PC-9 (cell line): ENCODE measurements at regions not wholly inside any gene's neighbourhood (a gene's known extent, or its start where the extent isn't known, plus 50 kb on each side); places are given as distances from the start of the nearest gene placed in this dataset.

ENCODE experiments used
- BruUV-seq: library from RNA; stranded (reverse); fragments of 400-500 nt; replicated peaks from 2 replicates; lab custom pipeline; 2021; lab: Mats Ljungman, UMichigan
- CTCF ChIA-PET: fragments of 300-600 bp; sonication (Branson Sonifier 250); formaldehyde crosslinking; loops from one replicate; lab custom pipeline; 2022; ENCODE audit warnings: antibody characterized with exemption; lab: Charles Lee
- POLR2A ChIA-PET: fragments of 300-600 bp; sonication (Branson Sonifier 250); formaldehyde crosslinking; loops from one replicate; lab custom pipeline; 2022; ENCODE audit warnings: antibody characterized with exemption; ENCODE audit not compliant: unreplicated experiment; lab: Charles Lee
- DNase-seq, 2 experiments: peaks; one replicate each; pipeline versions ENCODE4 v3.0.0 to v3.0.0-alpha.2; 2015 to 2022; ENCODE audit warnings: mixed read lengths in 1 of 2
- H2AFZ ChIP-seq: fragments of 200-600 bp; sonication (generic); 2 replicates; pipeline ENCODE4 v1.8.1; 2017; ENCODE audit warnings: antibody characterized with exemption
- H3F3A ChIP-seq: fragments of 200-600 bp; sonication (generic); 2 replicates; pipeline ENCODE4 v1.8.1; 2017; ENCODE audit warnings: antibody characterized with exemption, mild to moderate bottlenecking, low read depth; ENCODE audit not compliant: insufficient read depth
- H3K27ac ChIP-seq: fragments of 200-600 bp; sonication (generic); 2 replicates; pipeline ENCODE4 v1.6.1; 2016; ENCODE audit warnings: mixed run types
- H3K27me3 ChIP-seq: fragments of 200-600 bp; sonication (generic); 2 replicates; pipeline ENCODE4 v1.6.1; 2016; ENCODE audit warnings: low read depth, mixed run types; ENCODE audit not compliant: insufficient read depth
- H3K36me3 ChIP-seq: fragments of 200-600 bp; sonication (generic); 2 replicates; pipeline ENCODE4 v1.6.1; 2016; ENCODE audit warnings: low read depth, mixed run types
- H3K4me1 ChIP-seq: fragments of 200-600 bp; sonication (generic); replicated peaks from 2 replicates; pipeline ENCODE4 v1.6.1; 2016; ENCODE audit warnings: mixed run types; ENCODE audit not compliant: insufficient read depth
- H3K4me2 ChIP-seq: fragments of 200-600 bp; sonication (generic); 2 replicates; pipeline ENCODE4 v1.6.1; 2017; ENCODE audit warnings: mixed run types
- H3K4me3 ChIP-seq: fragments of 200-600 bp; sonication (generic); 2 replicates; pipeline ENCODE4 v1.6.1; 2016; ENCODE audit warnings: mixed run types
- H3K79me2 ChIP-seq: fragments of 200-600 bp; sonication (generic); 2 replicates; pipeline ENCODE4 v1.6.1; 2017; ENCODE audit warnings: low read depth, mixed run types
- H3K9me2 ChIP-seq: fragments of 200-600 bp; sonication (generic); 2 replicates; pipeline ENCODE4 v1.8.1; 2017; ENCODE audit warnings: mild to moderate bottlenecking; ENCODE audit not compliant: insufficient read depth
- H3K9me3 ChIP-seq: fragments of 200-600 bp; sonication (generic); 2 replicates; pipeline ENCODE4 v1.8.1; 2016; ENCODE audit warnings: low read depth; ENCODE audit not compliant: insufficient read depth
- H4K20me1 ChIP-seq: fragments of 200-600 bp; sonication (generic); 2 replicates; pipeline ENCODE4 v1.8.1; 2017; ENCODE audit not compliant: insufficient read depth
- EZH2 ChIP-seq: fragments of 200-600 bp; sonication (generic); IDR thresholded peaks from 2 replicates; pipeline ENCODE4 v1.8.0; 2017; ENCODE audit warnings: antibody characterized with exemption, low read depth
- intact Hi-C: fragments of 100-400 bp; cut with micrococcal nuclease; formaldehyde crosslinking; loops from one replicate; pipeline ENCODE4 v1.10.0; 2022; ENCODE audit not compliant: unreplicated experiment
- TF ChIP-seq, protein P1 (sequence below): fragments of 200-600 bp; sonication (generic); conservative IDR thresholded peaks from 2 replicates; pipeline ENCODE4 v1.6.1; 2017; ENCODE audit warnings: mixed run types, antibody characterized with exemption, mild to moderate bottlenecking, moderate library complexity

DNA sequence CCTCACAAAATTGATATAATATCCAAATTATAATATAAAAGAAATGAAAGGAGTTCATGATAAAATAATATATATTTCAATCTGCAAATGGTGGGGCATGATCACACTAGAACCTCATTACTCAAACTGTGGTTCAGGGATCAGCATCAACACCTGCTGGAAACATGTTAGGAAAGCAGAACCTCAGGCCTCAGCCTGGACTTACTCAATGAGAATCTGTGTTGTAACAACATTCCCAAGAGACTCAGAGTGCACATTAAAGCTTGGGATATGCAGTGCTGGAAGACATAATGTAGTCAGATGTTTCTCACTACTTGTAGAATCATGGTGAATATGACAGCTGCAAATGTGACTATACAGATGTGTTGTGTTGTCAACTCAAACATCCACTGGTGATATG is 81.7 kb upstream of the ITPRID1 start:
- Histone ChIP-seq H3K4me3 (no peak overlapping the region), H3K9me2 (no peaks in the 10 kb centered on the region), H3K27me3 (peaks cover 9% of the 10 kb centered on the region), H3K79me2 (no peaks in the 10 kb centered on the region), H3K4me2 (no peak overlapping the region), H3F3A (no peaks in the 10 kb centered on the region), H3K4me1 (no peaks in the 10 kb centered on the region), H4K20me1 (no peaks in the 10 kb centered on the region), H2AFZ (no peak overlapping the region), H3K9me3 (no peaks in the 10 kb centered on the region; the same call in 1 of the 2 replicates), H3K27ac (no peak overlapping the region), H3K36me3 (no peaks in the 10 kb centered on the region)
- TF ChIP-seq, protein P1, sequence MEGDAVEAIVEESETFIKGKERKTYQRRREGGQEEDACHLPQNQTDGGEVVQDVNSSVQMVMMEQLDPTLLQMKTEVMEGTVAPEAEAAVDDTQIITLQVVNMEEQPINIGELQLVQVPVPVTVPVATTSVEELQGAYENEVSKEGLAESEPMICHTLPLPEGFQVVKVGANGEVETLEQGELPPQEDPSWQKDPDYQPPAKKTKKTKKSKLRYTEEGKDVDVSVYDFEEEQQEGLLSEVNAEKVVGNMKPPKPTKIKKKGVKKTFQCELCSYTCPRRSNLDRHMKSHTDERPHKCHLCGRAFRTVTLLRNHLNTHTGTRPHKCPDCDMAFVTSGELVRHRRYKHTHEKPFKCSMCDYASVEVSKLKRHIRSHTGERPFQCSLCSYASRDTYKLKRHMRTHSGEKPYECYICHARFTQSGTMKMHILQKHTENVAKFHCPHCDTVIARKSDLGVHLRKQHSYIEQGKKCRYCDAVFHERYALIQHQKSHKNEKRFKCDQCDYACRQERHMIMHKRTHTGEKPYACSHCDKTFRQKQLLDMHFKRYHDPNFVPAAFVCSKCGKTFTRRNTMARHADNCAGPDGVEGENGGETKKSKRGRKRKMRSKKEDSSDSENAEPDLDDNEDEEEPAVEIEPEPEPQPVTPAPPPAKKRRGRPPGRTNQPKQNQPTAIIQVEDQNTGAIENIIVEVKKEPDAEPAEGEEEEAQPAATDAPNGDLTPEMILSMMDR: no peak
- TF ChIP-seq EZH2: no peak
- ChIA-PET POLR2A (no interaction called here), CTCF (interaction anchor here (1.1 kb wide), 1 partner anchor 11 kb away, joined by 4 read pairs; no protein-coding TSS in a partner anchor)
- DNase-seq: no peak
- BruUV-seq: no TSS peak
- intact Hi-C loops: no loop called here

DNA sequence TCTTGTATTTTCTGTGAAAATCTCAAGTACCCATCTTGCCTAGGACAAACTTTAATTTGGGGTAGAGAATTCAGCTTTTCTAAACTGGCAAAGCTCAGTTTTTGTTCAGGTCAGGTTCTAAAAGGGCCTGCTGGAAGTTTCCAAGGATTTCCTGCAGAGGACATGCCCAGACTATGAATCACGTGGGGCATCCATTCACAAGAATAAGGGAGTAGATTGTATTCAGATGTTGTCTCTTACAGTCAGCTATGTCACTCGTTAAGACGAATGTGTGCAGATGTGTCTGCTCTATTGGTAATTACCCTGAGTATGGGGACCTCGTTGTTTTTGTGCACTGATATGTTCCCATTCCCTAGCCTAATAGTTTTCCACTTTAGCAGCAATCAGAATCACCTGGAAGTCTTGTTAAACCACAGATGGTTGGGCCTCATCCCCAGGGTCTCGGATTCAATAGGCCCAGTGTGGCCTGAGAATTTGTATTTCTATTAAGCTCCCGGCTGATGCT is 81.0 kb upstream of the ITPRID1 start:
- TF ChIP-seq EZH2: no peak
- TF ChIP-seq, protein P1: no peak
- BruUV-seq: no TSS peak
- no peaks in the 10 kb centered on the region for H3K36me3 ChIP-seq
- H3K4me2 ChIP-seq: no peak overlapping the region
- no peaks in the 10 kb centered on the region for H3K4me1 ChIP-seq
- H3K9me3 ChIP-seq: no peaks in the 10 kb centered on the region; the same call in 1 of the 2 replicates
- intact Hi-C loops: no loop called here
- H3K27ac ChIP-seq: no peak overlapping the region
- peaks cover 3% of the 10 kb centered on the region; the same call in 1 of the 2 replicates for H3K27me3 ChIP-seq
- POLR2A ChIA-PET: no interaction called here
- no peak for DNase-seq
- H3K4me3 ChIP-seq: no peak overlapping the region
- H3K79me2 ChIP-seq: no peaks in the 10 kb centered on the region
- H2AFZ ChIP-seq: no peak overlapping the region
- H3F3A ChIP-seq: no peaks in the 10 kb centered on the region
- H4K20me1 ChIP-seq: no peaks in the 10 kb centered on the region
- no peaks in the 10 kb centered on the region for H3K9me2 ChIP-seq
- CTCF ChIA-PET: interaction anchor here (0.6 to 1.1 kb wide), 2 partner anchors 8 to 10 kb away, joined by 3 to 4 read pairs; no protein-coding TSS in a partner anchor

DNA sequence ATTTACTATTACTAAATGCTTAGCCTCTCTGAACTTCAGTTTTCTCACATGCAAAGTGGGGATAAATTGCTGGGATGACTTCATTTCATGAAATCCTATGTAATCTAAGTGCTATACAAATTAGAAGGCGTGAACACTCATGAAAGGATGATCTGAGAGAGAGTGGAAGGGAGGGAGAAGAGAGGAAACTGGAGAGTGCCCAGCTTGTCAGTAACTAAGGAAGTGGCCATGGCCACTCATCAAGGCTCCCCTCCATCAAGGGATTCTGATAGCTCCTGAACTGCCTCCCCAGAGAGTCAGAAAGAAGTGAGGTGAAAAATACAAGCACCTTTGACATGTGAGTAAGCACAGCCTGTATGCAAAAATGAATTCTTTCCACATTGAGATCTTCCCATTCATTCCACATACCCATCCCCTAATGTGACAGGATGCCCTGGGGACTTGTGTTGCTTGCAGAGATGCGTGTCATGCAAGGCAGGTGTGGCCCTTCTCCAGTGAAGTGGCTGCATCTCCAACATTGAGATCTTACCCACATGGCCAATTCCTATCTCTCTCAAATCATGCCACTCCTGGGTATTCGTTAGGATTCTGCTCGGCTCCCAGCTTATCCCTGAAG is 76.5 kb upstream of the ITPRID1 start:
- no peaks in the 10 kb centered on the region for H3K4me1 ChIP-seq
- peak in 1 of 2 experiments; percentile 18 for DNase-seq
- H3K9me3 ChIP-seq: no peaks in the 10 kb centered on the region; the same call in 1 of the 2 replicates
- H3K36me3 ChIP-seq: no peaks in the 10 kb centered on the region
- no peaks in the 10 kb centered on the region for H4K20me1 ChIP-seq
- no peak overlapping the region for H2AFZ ChIP-seq
- H3K4me3 ChIP-seq: no peak overlapping the region
- H3K27me3 ChIP-seq: 0 out of 2 replicates have a peak, but pooled peaks cover 13% of the 10 kb centered on the region
- no TSS peak for BruUV-seq
- no peaks in the 10 kb centered on the region for H3F3A ChIP-seq
- no peaks in the 10 kb centered on the region for H3K79me2 ChIP-seq
- ChIA-PET POLR2A (interaction anchor here (0.5 kb wide), 1 partner anchor 170 kb away, joined by 7 read pairs; no protein-coding TSS in a partner anchor), CTCF (no interaction called here)
- intact Hi-C loops: no loop called here
- no peak overlapping the region for H3K27ac ChIP-seq
- no peak for TF ChIP-seq EZH2
- TF ChIP-seq, protein P1: no peak
- no peaks in the 10 kb centered on the region for H3K9me2 ChIP-seq
- H3K4me2 ChIP-seq: no peak overlapping the region
